ENCODE measurements at regions not wholly inside any gene's neighbourhood (a gene's known extent, or its start where the extent isn't known, plus 50 kb on each side); places are given as distances from the start of the nearest gene placed in this dataset.

DNA sequence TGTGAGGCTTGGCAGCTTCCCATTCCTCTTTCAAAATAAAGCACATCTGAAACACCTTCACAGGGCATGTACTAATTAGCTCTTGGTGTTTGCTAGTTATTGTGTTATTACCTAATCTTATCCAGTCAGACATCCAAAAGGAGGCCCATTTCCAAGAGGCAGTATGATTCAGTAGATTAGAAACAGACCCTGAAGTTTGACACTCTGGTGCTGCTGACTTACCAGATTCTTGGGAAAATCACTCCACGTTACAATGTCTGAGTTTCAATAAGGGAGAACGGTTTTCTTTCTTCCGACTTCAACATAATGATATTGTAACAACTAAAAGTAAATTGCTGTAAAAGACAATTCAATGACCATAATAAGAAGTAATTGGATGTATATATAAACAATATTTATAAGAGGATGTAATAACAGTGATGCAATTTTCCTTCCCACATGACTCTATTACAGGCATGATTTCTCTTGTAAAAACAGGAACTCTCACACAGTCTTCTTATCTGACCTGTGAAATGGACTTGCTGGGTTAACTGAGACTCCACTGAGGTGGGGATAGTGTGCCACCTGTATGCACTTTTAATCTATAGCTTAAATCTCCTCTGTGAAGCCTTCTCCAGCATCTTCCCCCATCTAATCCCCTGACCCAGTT lies 181.3 kb upstream of the ELL2 start:
- no peak for TF ChIP-seq POLR2A (IDR thresholded peaks at IDR 0.05)
- no peak for TF ChIP-seq EP300 (IDR thresholded peaks at IDR 0.05; ENCODE audit: low read depth)
